HL-60 (cell line): ENCODE measurements at regions not wholly inside any gene's neighbourhood (a gene's known extent, or its start where the extent isn't known, plus 50 kb on each side); places are given as distances from the start of the nearest gene placed in this dataset.
A peak's percentile ranks its signal among the peaks of the same experiment; 100 is the strongest.

ENCODE experiments used
- DNase-seq, 2 experiments: peaks; one replicate each; pipeline ENCODE4 v3.0.0-alpha.2; 2010 to 2020; ENCODE audit warnings: low read depth in 1 of 2, low spot score in 1 of 2
- H3K27ac ChIP-seq: fragments of 250-450 bp; sonication (Bioruptor Pico); replicated peaks from 2 replicates; pipeline ENCODE4 v1.5.1; 2020; ENCODE audit warnings: mild to moderate bottlenecking, moderate library complexity
- H3K27me3 ChIP-seq: fragments of 250-450 bp; sonication (Bioruptor Pico); 2 replicates; pipeline ENCODE4 v1.5.1; 2021; ENCODE audit warnings: mild to moderate bottlenecking, moderate library complexity; ENCODE audit not compliant: insufficient read depth, poor library complexity, severe bottlenecking
- H3K4me3 ChIP-seq: replicated peaks from 2 replicates; pipeline ENCODE4 v1.5.1; 2011; ENCODE audit warnings: mild to moderate bottlenecking, control low read depth, low read length; ENCODE audit not compliant: insufficient read depth
- CTCF ChIP-seq: IDR thresholded peaks from one replicate; pipeline ENCODE4 v1.5.1; 2011; ENCODE audit warnings: low read length, control low read depth, inconsistent platforms; ENCODE audit not compliant: insufficient read depth
- GABPA ChIP-seq: IDR thresholded peaks from 2 replicates; pipeline ENCODE4 v1.6.1; 2012; ENCODE audit warnings: low read depth
- POLR2AphosphoS5 ChIP-seq: IDR thresholded peaks from 2 replicates; pipeline ENCODE4 v1.6.1; 2012; ENCODE audit warnings: low read depth
- REST ChIP-seq: IDR thresholded peaks from 2 replicates; pipeline ENCODE4 v1.6.1; 2012; ENCODE audit warnings: low read depth; ENCODE audit not compliant: insufficient replicate concordance
- SPI1 ChIP-seq: IDR thresholded peaks from 2 replicates; pipeline ENCODE4 v1.6.1; 2012; ENCODE audit warnings: low read depth, mild to moderate bottlenecking, borderline replicate concordance

GRCh38 chr17:77468897-77469296, 328.1 kb downstream of the SEC14L1 start:
- DNase-seq: no peak
- Histone ChIP-seq H3K27ac (no peak overlapping the region), H3K27me3 (no peaks in the 10 kb centered on the region), H3K4me3 (no peak overlapping the region)
- TF ChIP-seq GABPA (no peak), POLR2AphosphoS5 (no peak), SPI1 (no peak), REST (no peak), CTCF (no peak)

- DNase-seq: no peak
- H3K27me3 ChIP-seq: no peaks in the 10 kb centered on the region
- H3K4me3 ChIP-seq: no peak overlapping the region
- TF ChIP-seq CTCF (no peak), SPI1 (no peak), GABPA (no peak)
- no peak overlapping the region for H3K27ac ChIP-seq
Observed at GRCh38 chr17:77470330-77470786, 329.6 kb downstream of the SEC14L1 start.

- no peaks in the 10 kb centered on the region for H3K27me3 ChIP-seq
- H3K27ac ChIP-seq: no peak overlapping the region
- peak in 1 of 2 experiments; percentile 26 for DNase-seq
- no peak for TF ChIP-seq POLR2AphosphoS5
- TF ChIP-seq SPI1: no peak
- no peak for TF ChIP-seq CTCF
- TF ChIP-seq GABPA: no peak
- TF ChIP-seq REST: no peak
- H3K4me3 ChIP-seq: no peak overlapping the region
Observed at GRCh38 chr17:77470800-77471733, 330.3 kb downstream of the SEC14L1 start.
